ENCODE measurements at regions not wholly inside any gene's neighbourhood (a gene's known extent, or its start where the extent isn't known, plus 50 kb on each side); places are given as distances from the start of the nearest gene placed in this dataset.
A peak's percentile ranks its signal among the peaks of the same experiment; 100 is the strongest.

DNA sequence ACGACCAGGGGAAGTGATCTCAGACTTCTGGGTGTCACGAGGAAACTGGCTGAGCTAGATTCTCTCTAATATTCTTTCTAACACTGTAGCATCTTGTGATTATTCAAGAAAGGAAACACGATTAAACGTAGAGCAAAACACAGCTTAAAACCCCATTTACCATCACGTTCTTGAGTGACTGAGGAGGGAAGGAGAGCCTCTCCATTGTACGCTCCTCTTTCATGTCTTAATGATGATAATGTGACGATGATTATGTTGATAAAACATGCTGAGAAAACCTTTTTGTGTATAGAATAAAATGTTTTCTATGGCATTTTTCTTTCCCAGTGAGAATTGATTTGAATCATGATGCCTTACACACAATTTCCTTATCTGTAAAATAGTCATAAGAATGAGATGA lies 705.6 kb upstream of the ID2 start:
- H3K9me3 Mint-ChIP-seq = no peaks in the 10 kb centered on the region
- H3K27ac Mint-ChIP-seq = no peak overlapping the region
- DNase-seq = no peak
- no peak for ATAC-seq (replicated peaks)
- no peaks in the 10 kb centered on the region for H3K4me1 Mint-ChIP-seq (ENCODE audit: low read depth in 2 of 2)
- peaks cover 0 to 7% of the 10 kb centered on the region in 2 donors for H3K27me3 Mint-ChIP-seq
- H3K4me3 Mint-ChIP-seq = no peak overlapping the region
- H3K36me3 Mint-ChIP-seq (ENCODE audit: insufficient read depth) = no peaks in the 10 kb centered on the region

DNA sequence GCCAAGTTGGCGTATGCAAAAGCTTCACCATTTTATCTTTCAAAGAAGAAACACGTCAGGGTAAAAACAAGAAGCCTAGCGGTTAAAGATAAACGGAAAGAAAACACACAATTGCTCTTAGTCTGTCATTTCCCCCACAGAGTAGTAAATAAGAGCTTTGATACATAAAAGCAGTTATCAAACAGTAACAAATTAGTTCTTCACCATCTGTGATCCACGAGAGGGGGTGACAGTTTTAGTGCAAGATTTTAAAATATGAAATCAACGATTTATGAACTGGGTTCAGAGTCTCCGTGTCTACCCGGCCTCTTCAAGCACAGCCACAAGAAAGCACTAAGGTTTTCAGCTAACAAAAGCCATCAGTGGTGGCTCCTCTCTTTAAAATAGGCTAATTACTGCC lies 703.9 kb upstream of the ID2 start:
- Mint-ChIP-seq H3K9me3 (no peaks in the 10 kb centered on the region), H3K27ac (peak overlapping the region in 1 of 2 donors; percentile 28), H3K27me3 (peaks cover 0 to 7% of the 10 kb centered on the region in 2 donors), H3K4me1 (ENCODE audit: low read depth in 2 of 2) (no peaks in the 10 kb centered on the region), H3K36me3 (ENCODE audit: insufficient read depth) (no peaks in the 10 kb centered on the region), H3K4me3 (peak overlapping the region in 1 of 2 donors; percentile 28)
- ATAC-seq (replicated peaks) (no peak), DNase-seq (no peak)

- Mint-ChIP-seq H3K36me3 (ENCODE audit: insufficient read depth) (no peaks in the 10 kb centered on the region), H3K27me3 (no peaks in the 10 kb centered on the region), H3K9me3 (no peaks in the 10 kb centered on the region), H3K4me3 (no peak overlapping the region), H3K27ac (no peak overlapping the region), H3K4me1 (ENCODE audit: low read depth in 2 of 2) (peaks cover 4 to 6% of the 10 kb centered on the region in 2 donors)
- ATAC-seq (replicated peaks) (no peak), DNase-seq (no peak)
Observed at GRCh38 chr2:7982054-7982453, 699.8 kb upstream of the ID2 start.

- no peaks in the 10 kb centered on the region for H3K27me3 Mint-ChIP-seq
- H3K4me3 Mint-ChIP-seq = no peak overlapping the region
- no peak for ATAC-seq (replicated peaks)
- H3K27ac Mint-ChIP-seq = no peak overlapping the region
- no peak for DNase-seq
- H3K9me3 Mint-ChIP-seq = no peaks in the 10 kb centered on the region
- H3K36me3 Mint-ChIP-seq (ENCODE audit: insufficient read depth) = no peaks in the 10 kb centered on the region
- peaks cover 4 to 6% of the 10 kb centered on the region in 2 donors for H3K4me1 Mint-ChIP-seq (ENCODE audit: low read depth in 2 of 2)
Observed at GRCh38 chr2:7983451-7983850, 698.4 kb upstream of the ID2 start.

DNA sequence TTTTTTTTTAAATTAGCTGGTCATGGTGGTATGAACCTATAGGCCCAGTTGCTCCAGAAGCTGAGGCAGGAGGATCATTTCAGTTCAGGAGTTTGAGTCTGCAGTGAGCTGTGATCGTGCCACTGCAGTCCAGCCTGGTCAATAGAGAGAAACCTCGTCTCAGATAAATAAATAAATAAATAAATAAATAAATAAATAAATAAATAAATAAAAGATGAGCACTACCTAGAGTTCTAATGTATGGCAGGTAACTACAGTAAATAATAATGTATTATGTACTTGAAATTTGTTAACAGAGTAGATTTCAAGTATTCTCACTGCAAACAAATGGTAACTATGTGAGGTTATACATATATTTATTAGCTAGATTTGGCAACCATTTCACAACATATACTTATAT lies 697.9 kb upstream of the ID2 start:
- DNase-seq = no peak
- no peak overlapping the region for H3K4me3 Mint-ChIP-seq
- H3K27me3 Mint-ChIP-seq = no peaks in the 10 kb centered on the region
- H3K4me1 Mint-ChIP-seq (ENCODE audit: low read depth in 2 of 2) = peaks cover 4 to 6% of the 10 kb centered on the region in 2 donors
- H3K36me3 Mint-ChIP-seq (ENCODE audit: insufficient read depth) = no peaks in the 10 kb centered on the region
- H3K27ac Mint-ChIP-seq = no peak overlapping the region
- ATAC-seq (replicated peaks) = no peak
- H3K9me3 Mint-ChIP-seq = no peaks in the 10 kb centered on the region

GRCh38 chr2:7984693-7985353 lies 697.0 kb upstream of the ID2 start:
- Mint-ChIP-seq H3K9me3 (no peaks in the 10 kb centered on the region), H3K4me1 (ENCODE audit: low read depth in 2 of 2) (peaks cover 4 to 6% of the 10 kb centered on the region in 2 donors), H3K27ac (peak overlapping the region in 1 of 2 donors; percentile 8), H3K36me3 (ENCODE audit: insufficient read depth) (no peaks in the 10 kb centered on the region), H3K27me3 (no peaks in the 10 kb centered on the region), H3K4me3 (no peak overlapping the region)
- ATAC-seq (replicated peaks) (no peak), DNase-seq (no peak)

- DNase-seq (no peak), ATAC-seq (replicated peaks) (no peak)
- H3K36me3 Mint-ChIP-seq (ENCODE audit: insufficient read depth) = no peaks in the 10 kb centered on the region
- H3K4me1 Mint-ChIP-seq (ENCODE audit: low read depth in 2 of 2) = peaks cover 4 to 6% of the 10 kb centered on the region in 2 donors
- no peaks in the 10 kb centered on the region for H3K9me3 Mint-ChIP-seq
- no peaks in the 10 kb centered on the region for H3K27me3 Mint-ChIP-seq
- no peak overlapping the region for H3K27ac Mint-ChIP-seq
- H3K4me3 Mint-ChIP-seq = no peak overlapping the region
Observed at GRCh38 chr2:7986431-7986830, 695.4 kb upstream of the ID2 start.

GRCh38 chr2:7987992-7988391 lies 693.9 kb upstream of the ID2 start:
- Mint-ChIP-seq H3K4me1 (ENCODE audit: low read depth in 2 of 2) (peaks cover 4 to 6% of the 10 kb centered on the region in 2 donors), H3K4me3 (no peak overlapping the region), H3K27me3 (no peaks in the 10 kb centered on the region), H3K9me3 (no peaks in the 10 kb centered on the region), H3K36me3 (ENCODE audit: insufficient read depth) (no peaks in the 10 kb centered on the region), H3K27ac (no peak overlapping the region)
- DNase-seq (no peak), ATAC-seq (replicated peaks) (no peak)

DNA sequence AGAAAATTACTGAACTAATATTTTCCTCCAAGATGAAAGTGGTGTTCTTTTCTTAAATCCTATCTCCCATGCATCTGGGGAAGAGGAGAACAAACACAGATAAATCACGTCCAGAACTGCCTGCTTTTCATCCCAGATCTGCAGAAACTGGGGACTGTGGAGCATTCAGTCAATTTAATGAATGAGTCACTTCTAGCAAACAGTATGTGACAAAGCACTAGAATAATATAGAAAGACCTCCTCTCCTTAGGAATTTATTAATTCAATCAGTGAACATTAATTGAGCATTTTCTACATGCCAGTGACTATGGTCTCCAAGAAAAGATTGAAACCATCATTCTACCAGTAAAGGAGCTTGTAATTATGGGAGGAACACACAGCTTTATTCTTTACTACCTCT lies 693.4 kb upstream of the ID2 start:
- ATAC-seq (replicated peaks) (no peak), DNase-seq (no peak)
- Mint-ChIP-seq H3K27me3 (no peaks in the 10 kb centered on the region), H3K9me3 (no peaks in the 10 kb centered on the region), H3K4me3 (no peak overlapping the region), H3K27ac (no peak overlapping the region), H3K36me3 (ENCODE audit: insufficient read depth) (no peaks in the 10 kb centered on the region), H3K4me1 (ENCODE audit: low read depth in 2 of 2) (peaks cover 4 to 6% of the 10 kb centered on the region in 2 donors)

DNA sequence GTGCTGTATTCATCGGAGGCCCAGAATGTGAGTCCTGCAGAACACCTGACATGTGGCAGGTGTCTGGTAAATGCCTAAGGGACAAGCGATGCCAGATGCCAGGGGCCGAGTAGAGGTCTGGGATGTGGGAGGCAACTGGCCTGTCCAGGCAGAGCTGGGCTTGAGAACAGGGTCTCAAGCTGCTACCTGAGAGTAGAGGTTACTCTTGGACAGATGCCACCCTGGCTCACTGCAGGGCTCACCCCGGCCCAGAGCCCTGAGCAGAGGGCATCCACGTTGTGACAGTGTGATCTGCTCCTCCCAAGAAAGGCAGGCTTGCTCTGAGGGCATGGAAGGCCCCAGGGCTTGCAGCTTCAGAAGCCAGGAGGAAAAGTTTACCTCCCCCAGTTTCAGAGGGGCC lies 692.0 kb upstream of the ID2 start:
- no peak overlapping the region for H3K27ac Mint-ChIP-seq

DNA sequence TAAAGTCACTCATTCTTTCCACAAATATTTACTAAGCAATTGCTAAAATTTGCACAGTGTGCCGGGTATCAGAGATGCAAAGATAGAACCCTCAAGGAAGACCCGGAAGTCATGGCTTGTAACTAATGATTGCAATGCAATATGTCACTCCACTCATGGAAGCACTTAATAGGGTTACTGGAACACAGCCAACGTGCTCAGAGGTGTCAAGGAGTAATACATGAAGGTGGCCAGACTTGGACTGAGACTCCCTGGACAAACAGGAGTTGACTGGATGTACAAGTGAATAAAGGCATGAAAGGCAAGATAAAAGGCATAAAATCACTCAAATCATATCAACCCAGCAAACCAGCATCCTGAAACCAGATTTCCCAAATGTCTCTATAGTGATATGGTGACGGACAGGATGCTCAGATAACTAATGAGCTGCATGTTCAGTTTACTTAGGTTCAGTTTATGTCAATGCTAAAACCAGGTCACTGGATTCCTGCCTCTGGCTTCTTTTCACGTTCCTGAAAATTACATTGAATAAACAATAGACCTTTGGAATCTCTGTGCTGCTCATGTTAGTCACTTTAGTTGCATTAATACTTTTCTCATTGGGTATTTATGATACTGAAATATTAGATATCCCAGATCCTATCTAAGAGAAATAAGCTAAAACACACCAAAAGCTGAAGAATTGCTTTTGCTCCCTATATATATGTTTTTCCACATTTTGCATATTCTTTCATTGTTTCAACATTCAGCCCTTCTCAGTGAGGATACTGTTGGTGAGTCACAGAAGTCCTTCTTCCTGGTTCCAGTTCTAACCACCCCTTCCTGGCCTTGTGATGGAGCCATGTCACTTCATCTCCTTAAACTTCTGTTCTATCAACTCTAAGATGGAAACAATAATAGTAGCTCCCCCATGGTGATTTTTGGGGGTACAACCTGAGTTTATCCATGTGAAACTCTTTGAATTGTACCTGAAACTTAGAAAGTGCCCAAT lies 688.9 kb upstream of the ID2 start:
- no peak overlapping the region for H3K27ac Mint-ChIP-seq
- peaks cover 0 to 3% of the 10 kb centered on the region in 2 donors for H3K4me1 Mint-ChIP-seq (ENCODE audit: low read depth in 2 of 2)
- no peak for ATAC-seq (replicated peaks)
- H3K4me3 Mint-ChIP-seq = no peak overlapping the region
- H3K9me3 Mint-ChIP-seq = no peaks in the 10 kb centered on the region
- no peaks in the 10 kb centered on the region for H3K27me3 Mint-ChIP-seq
- DNase-seq = no peak
- no peaks in the 10 kb centered on the region for H3K36me3 Mint-ChIP-seq (ENCODE audit: insufficient read depth)

More for the DNA sequence above, 692.0 kb upstream of the ID2 start:
- DNase-seq (no peak), ATAC-seq (replicated peaks) (no peak)
- Mint-ChIP-seq H3K27me3 (no peaks in the 10 kb centered on the region), H3K4me3 (no peak overlapping the region), H3K9me3 (no peaks in the 10 kb centered on the region), H3K36me3 (ENCODE audit: insufficient read depth) (no peaks in the 10 kb centered on the region), H3K4me1 (ENCODE audit: low read depth in 2 of 2) (peaks cover 2% of the 10 kb centered on the region in 2 donors)

DNA sequence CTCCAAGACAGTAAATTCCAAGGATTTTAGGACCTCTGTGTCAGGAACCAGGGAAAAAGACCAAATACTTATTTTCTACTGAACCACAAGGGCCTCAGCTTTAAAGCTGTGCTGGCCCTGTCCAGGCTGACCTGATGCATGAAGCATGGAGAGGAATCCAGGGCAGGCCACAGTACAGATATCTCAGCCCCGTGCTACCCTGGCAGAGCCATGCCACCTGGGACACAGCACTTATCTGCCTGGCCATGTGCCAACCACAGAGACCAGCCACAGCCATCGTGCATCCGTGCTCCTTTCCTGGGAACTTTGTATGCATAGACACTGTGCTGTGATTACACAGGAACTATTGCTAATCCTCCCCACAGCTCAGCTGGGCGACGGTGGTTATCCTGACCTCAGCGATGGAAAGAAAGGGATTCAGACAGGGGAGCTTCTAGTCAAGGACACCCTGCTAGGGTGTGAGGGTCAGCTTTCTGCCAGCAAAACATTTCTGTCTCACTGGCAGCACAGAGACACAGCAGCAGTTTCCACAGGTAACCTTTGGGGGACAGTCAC lies 687.4 kb upstream of the ID2 start:
- DNase-seq = no peak
- Mint-ChIP-seq H3K27me3 (no peaks in the 10 kb centered on the region), H3K4me1 (ENCODE audit: low read depth in 2 of 2) (peaks cover 0 to 3% of the 10 kb centered on the region in 2 donors), H3K36me3 (ENCODE audit: insufficient read depth) (no peaks in the 10 kb centered on the region), H3K9me3 (no peaks in the 10 kb centered on the region), H3K4me3 (no peak overlapping the region), H3K27ac (peak overlapping the region in 1 of 2 donors; percentile 11)
- no peak for ATAC-seq (replicated peaks)

DNA sequence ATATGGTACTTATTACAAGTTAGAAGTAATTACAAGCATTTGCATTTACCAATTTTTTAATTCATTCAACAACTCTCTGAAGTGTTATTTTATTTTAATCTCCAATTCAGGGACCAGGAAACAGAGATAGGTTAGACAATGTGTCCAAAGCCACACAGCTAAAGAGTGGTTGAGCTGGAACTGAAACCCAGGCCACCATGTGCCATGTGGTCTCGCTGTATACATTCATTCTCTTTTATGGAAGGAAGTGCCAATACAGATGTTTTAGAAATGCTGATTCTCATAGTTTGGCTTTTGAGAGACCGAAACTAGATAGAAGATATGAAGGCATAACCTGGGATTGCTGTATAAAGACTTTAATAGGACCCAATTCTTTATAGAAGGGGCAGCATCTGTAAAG lies 684.6 kb upstream of the ID2 start:
- H3K4me1 Mint-ChIP-seq (ENCODE audit: low read depth in 2 of 2) = peaks cover 0 to 6% of the 10 kb centered on the region in 2 donors
- no peaks in the 10 kb centered on the region for H3K27me3 Mint-ChIP-seq
- peaks cover 2% of the 10 kb centered on the region for H3K36me3 Mint-ChIP-seq (ENCODE audit: insufficient read depth)
- H3K27ac Mint-ChIP-seq = no peak overlapping the region
- H3K9me3 Mint-ChIP-seq = no peaks in the 10 kb centered on the region
- DNase-seq = no peak
- H3K4me3 Mint-ChIP-seq = no peak overlapping the region
- no peak for ATAC-seq (replicated peaks)
